ENCODE measurements at regions not wholly inside any gene's neighbourhood (a gene's known extent, or its start where the extent isn't known, plus 50 kb on each side); places are given as distances from the start of the nearest gene placed in this dataset.

GRCh38 chr2:137729305-137729704 is 235.0 kb upstream of the HNMT start:
- DNase-seq: no peak

- DNase-seq: no peak
Observed at GRCh38 chr2:137737559-137737958, 226.7 kb upstream of the HNMT start.

DNA sequence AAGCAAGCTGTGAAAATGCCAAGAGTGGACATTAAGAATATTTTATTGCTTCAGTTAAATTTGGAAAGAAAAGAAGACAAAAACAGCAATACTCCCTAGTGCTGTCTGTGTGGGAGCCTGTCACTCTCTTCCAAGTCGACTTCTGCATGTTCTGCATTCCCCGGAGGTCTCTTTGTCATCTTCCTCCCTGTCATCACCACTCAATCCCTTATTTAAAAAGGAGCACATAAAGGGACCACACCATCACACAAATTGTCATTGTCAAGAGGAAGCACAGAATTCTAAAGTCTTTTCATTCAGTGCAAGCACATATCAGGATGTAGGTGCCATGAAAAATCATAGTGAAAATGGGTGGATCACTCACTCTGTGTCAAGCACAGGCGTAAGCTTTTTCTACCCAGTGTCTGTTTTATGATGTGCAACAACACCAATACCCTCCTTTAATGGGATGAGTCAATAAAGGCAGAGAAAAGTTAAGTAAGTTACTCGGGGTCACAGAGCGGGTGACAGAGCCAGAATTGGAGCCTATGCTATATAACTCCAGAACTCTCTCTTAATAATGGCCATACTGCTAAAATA is 222.4 kb upstream of the HNMT start:
- DNase-seq: no peak

DNA sequence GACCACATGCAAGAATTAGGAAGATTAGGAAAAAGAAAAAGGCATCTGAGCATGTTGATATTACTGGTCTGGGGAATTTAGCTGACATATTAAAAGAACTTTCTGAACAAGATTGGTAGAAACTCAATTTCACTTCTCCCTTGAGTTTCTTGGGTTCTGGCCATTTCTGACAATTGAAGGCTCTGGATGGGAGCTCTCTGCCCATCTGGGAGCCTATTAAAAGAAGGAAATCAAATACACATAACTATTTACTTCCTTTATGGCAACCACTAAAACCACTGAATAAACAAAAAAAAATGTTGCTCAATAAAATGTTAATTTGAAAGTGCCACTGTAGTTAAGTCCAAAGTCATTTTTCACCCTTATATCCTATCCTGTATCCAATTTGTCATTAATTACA is 216.8 kb upstream of the HNMT start:
- DNase-seq: no peak

DNA sequence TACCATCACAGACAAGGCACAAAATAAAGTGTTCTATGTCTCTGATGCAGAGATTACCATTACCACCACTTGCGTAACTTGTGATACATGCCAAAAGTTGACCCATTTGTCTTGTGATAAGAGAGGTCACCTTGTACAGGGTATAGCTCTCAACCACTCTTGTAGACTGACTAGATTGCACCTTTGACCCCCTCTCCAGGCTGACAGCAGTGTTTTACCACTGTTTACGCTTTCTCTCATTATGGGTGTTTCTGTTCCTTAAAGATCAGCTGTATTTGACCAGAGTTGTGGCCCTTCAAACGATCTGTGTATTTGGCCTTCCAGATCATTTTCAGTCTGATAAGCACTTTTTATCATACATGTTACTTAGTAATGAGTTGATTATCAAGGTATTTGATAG is 215.7 kb upstream of the HNMT start:
- no peak for DNase-seq

DNA sequence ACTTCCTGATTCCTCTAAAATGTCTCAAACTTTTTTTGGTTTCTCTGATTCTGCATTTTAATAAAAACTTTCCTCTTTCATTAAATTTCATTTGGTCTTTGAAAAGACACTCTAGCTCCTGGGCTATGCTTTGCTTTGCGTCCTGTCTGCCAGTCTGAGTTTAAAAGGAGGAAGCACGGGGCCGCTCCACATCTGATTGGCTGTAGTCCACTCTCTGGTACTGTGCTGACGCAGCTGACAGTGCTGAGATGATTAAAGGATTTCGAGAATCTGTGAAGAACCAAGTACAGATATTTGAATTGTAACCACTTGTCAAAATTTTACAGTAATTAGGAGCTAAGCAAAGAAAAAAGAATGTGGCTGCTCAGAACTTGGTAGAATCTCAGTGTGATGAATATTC is 199.6 kb upstream of the HNMT start:
- DNase-seq: no peak

DNA sequence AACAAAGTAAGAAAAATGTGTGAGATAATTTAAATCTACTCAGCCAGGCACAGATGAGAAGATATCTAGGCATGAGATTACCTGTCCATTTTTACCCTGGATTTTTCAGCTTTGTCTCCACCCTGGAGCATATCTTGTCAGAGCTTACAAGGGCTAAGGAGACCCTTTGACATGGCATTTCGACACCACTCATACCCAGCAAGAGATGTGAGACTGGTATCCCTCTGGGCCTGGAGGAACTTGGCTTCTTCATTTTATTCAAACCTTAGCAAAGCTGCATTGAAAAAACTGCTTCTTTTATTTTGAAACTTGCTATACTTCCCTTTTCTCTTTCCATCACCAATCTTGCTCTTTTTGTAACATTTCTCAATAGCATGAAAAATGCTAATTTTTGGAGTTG is 194.9 kb upstream of the HNMT start:
- no peak for DNase-seq

GRCh38 chr2:137770166-137770565 is 194.1 kb upstream of the HNMT start:
- no peak for DNase-seq

- DNase-seq: no peak
Observed at GRCh38 chr2:137771064-137771463, 193.2 kb upstream of the HNMT start.

DNA sequence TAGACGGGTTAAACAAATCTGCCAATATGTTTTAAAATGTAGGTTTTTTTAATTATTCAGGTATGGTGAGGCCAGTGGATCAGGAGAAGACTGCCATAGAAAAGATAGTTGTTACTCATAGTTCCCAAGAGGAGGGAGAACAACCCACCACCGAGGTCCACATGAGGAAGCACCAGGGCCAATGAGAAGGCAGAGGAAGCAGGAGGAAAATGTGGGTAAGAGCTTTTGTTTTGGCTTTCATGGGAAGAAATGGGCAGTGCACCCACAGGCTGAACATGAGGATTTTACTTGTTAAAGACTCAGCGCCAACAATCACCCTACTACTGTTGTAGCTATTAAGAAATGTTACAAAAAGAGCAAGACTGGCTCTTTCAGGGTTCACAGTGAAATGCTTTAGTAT is 191.8 kb upstream of the HNMT start:
- DNase-seq: no peak

DNA sequence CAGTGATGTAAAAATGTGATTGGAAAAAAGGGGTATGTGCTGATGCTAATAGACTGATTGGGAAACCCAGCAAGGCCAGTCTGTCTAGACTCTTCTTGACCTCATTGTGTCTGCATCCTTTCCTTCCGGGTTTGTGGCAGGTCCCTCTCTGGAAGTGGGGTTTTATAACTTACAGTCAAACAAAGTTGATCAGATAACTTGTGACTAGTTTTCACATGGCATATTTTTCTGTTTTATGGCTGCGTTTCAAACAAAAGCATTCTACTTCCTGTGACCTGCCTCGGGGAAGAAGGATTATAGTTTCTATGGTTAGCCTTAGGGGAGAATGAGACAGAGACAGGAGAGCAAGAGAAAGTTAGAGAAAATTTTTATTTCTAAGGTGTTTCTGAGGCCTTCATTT is 188.7 kb upstream of the HNMT start:
- no peak for DNase-seq

GRCh38 chr2:137776697-137777096 is 187.6 kb upstream of the HNMT start:
- no peak for DNase-seq

GRCh38 chr2:137797641-137798040 is 166.6 kb upstream of the HNMT start:
- no peak for DNase-seq

DNA sequence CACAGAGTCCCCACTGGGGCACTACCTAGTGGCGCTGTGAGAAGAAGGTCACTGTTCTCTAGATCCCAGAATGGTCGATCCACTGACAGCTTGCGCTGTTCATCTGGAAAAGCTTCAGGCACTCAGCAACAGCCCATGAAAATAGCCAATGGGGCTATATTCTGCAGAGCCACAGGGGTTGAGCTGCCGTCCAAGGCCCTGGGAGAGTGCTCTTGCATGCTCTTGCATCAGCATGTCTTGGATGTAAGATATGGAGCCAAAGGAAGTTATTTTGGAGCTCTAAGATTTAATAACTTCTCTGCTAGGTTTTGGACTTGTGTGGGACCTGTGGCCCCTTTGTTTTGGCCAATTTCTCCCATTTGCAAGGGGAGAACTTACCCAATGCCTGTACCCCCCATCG is 164.7 kb upstream of the HNMT start:
- no peak for DNase-seq

DNA sequence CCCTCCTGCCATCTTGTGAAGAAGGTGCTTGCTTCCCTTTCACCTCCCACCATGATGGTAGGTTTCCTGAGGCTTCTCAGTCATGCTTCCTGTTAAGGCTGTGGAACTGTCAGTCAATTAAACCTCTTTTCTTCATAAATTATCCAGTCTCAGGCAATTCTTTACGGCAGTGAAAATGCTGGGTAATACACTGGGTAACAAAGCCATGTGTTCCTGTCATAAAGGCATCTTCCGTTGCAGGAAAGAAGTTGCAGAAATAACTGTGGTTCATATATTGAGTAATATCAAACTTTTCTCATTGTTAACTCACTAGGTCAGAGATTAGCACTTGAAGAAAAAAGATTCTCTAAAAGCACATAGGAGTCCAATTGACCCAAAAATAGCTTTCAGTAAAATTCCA is 163.9 kb upstream of the HNMT start:
- DNase-seq: no peak

GRCh38 chr2:137801228-137801627 is 163.0 kb upstream of the HNMT start:
- DNase-seq: no peak

DNA sequence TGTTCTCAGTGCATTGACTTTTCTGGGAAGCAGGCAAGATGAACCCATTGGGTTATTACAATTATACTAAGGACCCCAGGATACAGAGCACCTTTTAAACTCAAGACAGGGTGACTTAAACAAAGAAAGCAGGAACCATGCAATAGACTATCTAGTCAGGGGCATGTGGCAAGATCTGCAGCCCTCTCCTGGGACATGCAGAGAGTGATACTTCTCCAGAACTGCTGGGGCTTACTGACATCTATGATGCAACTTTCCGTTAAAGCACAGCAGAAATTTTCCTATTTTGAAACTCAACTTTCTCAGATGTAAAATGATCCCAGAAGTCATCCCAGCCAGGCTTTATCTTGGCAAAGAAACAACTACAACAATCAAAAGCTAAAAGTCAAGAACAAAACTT is 162.2 kb upstream of the HNMT start:
- DNase-seq: no peak

DNA sequence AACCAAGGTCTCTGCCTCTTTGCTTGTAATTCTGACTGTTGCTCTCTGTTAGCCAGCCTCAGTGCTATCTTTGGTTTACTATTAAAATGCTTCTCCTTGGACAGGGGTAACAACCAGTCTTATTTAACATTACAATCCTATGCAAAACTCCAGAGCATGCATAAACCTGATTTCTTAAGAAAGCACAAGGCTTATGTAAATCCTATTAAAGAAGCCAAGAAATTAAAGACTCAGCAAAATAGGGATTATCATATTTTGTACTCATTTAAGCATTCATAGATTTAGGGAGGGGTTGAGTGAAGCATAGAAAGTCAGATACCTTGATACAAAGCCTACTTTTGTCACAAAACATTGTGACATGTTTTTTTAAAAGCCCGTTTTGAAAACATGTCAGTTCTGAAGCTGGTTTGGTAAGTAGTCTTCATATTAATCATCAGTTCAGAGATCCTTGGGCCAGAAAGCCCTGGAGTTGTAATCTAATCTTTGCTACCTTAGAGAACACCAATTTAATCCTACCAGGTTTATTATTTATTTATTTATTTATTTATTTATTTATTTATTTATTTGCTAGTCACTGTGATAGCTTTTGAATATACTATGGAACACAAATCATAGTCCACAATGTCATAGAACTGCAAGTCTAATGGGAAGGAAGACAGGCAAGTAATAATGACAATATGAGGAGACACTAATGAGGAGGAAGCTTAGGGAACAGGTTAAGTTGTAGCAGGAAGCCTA is 158.0 kb upstream of the HNMT start:
- DNase-seq: no peak

GRCh38 chr2:137809252-137809651 is 155.0 kb upstream of the HNMT start:
- no peak for DNase-seq

- no peak for DNase-seq
Observed at GRCh38 chr2:137809837-137810236, 154.4 kb upstream of the HNMT start.

- no peak for DNase-seq
Observed at GRCh38 chr2:137812517-137812916, 151.8 kb upstream of the HNMT start.

DNA sequence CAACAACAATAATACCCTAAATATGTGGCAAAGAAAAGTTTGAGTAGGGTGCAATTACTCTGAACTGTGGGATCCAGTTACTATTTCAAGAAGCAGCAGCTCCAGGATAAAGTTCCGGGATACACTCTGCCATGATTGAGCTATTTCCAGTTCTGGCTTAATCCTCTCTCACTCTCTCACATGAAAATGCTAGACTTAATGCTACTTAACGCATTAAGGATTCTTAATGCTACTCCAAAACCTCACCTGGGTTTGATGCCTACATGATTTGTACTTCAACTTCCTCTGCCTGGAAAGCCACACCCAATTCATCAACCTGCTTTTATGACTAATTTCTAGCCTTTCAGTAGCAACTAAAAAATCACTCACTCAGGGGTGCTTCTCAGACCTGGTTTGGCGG is 151.1 kb upstream of the HNMT start:
- no peak for DNase-seq

DNA sequence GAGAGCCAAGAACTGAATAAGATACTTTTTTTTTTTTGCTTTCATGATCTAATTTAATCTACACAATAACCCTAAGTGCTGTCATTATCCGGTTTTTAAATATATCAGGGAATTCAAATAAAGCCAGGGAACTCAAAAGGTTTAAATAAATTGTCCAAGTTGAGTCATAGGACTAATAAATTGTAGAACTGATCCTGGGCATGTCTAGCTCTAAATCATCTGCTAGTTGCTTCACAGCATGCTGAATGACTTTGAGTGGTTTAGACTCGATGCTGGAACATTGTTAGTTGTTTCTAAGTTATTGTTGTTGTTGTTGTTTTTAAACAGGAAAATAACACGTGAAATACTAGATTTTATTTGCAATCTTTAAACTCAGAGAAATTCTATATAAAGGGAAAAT is 147.2 kb upstream of the HNMT start:
- no peak for DNase-seq

DNA sequence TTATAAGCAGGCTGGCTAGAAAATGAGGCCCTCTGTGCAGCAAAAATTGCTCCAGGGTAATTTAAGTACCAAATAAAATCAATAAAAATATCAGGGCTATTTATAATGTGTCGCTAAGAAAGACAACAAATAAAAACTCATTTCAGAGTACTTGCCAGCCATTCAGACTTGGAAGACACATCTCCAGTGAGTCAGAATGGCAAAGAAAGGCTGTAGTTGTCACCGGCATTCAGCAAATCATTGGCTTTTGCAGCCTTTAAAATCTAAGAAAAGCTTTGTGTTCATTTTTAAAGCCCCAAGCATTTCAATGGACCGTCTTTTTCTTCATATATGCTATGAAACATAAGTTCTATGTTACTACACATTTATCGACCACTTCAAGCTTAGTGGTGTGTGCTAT is 141.1 kb upstream of the HNMT start:
- no peak for DNase-seq

DNA sequence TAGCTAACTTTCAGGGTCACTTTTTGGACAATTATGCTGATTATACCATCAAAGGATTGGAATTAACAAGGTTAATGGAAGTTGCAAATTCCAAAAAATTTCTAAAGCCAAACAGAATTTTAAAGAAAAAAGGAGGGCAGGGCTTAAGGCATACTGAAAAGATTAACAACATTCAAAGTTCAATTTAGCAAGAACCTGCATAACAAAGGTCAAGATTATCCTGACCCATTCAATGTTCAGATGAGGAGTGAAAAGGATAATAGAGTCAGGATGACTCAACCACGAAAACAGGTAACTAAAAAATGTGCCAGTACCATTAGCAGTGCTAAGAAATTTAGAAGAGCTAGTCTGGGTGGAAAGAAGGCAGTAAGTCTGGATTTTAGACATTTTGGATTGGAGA is 139.8 kb upstream of the HNMT start:
- DNase-seq: no peak
